Right atrium auricular region (tissue), 2 donors: ENCODE measurements at regions not wholly inside any gene's neighbourhood (a gene's known extent, or its start where the extent isn't known, plus 50 kb on each side); places are given as distances from the start of the nearest gene placed in this dataset.

ENCODE experiments used
- DNase-seq: peaks from one replicate; pipeline ENCODE4 v3.0.0-alpha.2; 2019; ENCODE audit warnings: low spot score
- H3K27ac ChIP-seq, 2 donors: fragments of 200-600 bp; sonication (generic); 1 replicate in 1 of 2; 2 replicates in 1 of 2; pipeline ENCODE4 v1.5.1; 2016 to 2019
- H3K27me3 ChIP-seq, 2 donors: fragments of 200-600 bp; sonication (generic); one replicate each; pipeline versions ENCODE4 v1.5.1 to v1.6.0; 2017 to 2019
- H3K36me3 ChIP-seq: fragments of 200-600 bp; sonication (generic); one replicate; pipeline ENCODE4 v1.5.1; 2016
- H3K4me1 ChIP-seq, 2 donors: fragments of 200-600 bp; sonication (generic); one replicate each; pipeline versions ENCODE4 v1.5.1 to v1.6.0; 2017 to 2019
- H3K4me3 ChIP-seq, 2 donors: fragments of 200-600 bp; sonication (generic); 1 replicate in 1 of 2; 2 replicates in 1 of 2; pipeline ENCODE4 v1.5.1; 2017 to 2019; ENCODE audit warnings: mild to moderate bottlenecking in 1 of 2, moderate library complexity in 1 of 2
- H3K9me3 ChIP-seq, 2 donors: fragments of 200-600 bp; sonication (generic); one replicate each; pipeline ENCODE4 v1.5.1; 2019
- TF ChIP-seq, protein P1 (sequence below), 2 donors: fragments of 200-600 bp; sonication (generic); IDR thresholded peaks; one replicate each; pipeline ENCODE4 v1.5.1; 2019; ENCODE audit warnings: antibody characterized with exemption in 2 of 2

DNA sequence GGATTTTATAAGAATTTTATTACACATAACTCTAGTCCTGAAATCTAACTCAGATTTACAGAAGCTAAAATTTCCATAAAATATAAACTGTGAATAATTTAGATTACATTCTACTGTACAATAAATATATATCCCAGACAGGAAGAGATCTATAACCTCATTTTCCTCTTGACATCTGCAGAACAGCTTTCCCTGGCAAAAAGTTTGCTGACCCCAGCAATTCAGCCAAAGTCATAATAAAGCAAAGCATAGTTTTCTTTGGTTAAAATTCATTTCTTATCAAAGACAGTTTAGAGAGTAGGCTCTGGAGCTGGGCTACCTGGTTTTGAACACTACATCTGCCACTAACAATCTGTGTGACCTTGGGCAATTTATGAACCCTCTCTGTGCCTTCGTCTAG, 372.5 kb downstream of the CAAP1 start:
- H3K27ac ChIP-seq: no peak overlapping the region

DNA sequence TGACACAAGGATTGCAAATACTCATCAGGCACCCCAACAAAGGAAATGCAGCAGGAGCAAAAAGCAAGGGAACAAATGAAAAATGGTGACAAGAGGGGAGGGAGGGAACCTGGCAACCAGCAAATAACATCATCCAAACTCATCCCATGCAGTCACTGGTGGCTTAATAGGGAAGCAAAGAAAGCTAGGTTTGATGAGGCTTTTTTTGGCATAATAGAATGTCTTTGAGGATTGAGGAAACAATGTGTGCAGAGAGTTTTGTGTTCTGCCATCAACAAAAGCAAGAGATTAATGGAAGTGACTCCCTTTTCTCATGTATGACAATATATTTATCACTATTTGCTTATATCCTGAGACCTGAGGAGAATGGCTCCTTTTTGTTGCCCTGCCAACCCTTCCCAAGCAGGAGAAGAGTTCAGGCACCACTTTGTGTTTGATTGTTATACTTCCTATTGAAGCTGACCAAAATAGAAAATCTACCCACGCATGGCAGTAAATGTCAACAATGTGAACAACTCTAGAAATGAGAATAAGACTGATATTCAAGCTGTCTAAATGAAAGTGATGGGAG, 375.7 kb downstream of the CAAP1 start:
- TF ChIP-seq, protein P1, sequence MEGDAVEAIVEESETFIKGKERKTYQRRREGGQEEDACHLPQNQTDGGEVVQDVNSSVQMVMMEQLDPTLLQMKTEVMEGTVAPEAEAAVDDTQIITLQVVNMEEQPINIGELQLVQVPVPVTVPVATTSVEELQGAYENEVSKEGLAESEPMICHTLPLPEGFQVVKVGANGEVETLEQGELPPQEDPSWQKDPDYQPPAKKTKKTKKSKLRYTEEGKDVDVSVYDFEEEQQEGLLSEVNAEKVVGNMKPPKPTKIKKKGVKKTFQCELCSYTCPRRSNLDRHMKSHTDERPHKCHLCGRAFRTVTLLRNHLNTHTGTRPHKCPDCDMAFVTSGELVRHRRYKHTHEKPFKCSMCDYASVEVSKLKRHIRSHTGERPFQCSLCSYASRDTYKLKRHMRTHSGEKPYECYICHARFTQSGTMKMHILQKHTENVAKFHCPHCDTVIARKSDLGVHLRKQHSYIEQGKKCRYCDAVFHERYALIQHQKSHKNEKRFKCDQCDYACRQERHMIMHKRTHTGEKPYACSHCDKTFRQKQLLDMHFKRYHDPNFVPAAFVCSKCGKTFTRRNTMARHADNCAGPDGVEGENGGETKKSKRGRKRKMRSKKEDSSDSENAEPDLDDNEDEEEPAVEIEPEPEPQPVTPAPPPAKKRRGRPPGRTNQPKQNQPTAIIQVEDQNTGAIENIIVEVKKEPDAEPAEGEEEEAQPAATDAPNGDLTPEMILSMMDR (IDR thresholded peaks at IDR 0.05): no peak
- Histone ChIP-seq H3K4me3 (no peak overlapping the region), H3K27me3 (no peaks in the 10 kb centered on the region), H3K27ac (no peak overlapping the region), H3K9me3 (no peaks in the 10 kb centered on the region), H3K36me3 (no peaks in the 10 kb centered on the region), H3K4me1 (no peaks in the 10 kb centered on the region)
- no peak for DNase-seq

More for the DNA sequence above, 372.5 kb downstream of the CAAP1 start:
- Histone ChIP-seq H3K4me1 (no peaks in the 10 kb centered on the region), H3K4me3 (no peak overlapping the region), H3K36me3 (no peaks in the 10 kb centered on the region), H3K9me3 (no peaks in the 10 kb centered on the region), H3K27me3 (no peaks in the 10 kb centered on the region)
- TF ChIP-seq, protein P1 (IDR thresholded peaks at IDR 0.05): no peak
- DNase-seq: no peak

DNA sequence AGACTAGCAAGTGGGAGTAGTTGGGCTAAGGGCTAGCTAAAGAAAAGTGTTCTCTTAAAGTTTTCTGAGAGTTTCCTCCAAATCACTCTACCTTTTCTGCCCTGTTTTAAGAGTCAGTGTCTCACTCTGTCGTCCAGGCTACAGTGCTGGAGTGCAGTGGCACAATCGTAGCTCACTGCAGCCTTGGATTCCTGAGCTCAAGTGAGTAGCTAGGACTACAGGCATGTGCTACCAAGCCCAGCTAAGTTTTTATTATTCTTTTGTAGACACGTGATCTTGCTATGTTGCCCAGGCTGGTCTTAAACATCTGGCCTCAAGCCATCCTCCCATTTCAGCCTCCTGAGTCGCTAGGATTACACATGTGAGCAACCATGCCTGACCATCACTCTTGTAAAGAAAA, 378.9 kb downstream of the CAAP1 start:
- no peak for DNase-seq
- TF ChIP-seq, protein P1 (IDR thresholded peaks at IDR 0.05): no peak
- Histone ChIP-seq H3K4me1 (no peaks in the 10 kb centered on the region), H3K9me3 (no peaks in the 10 kb centered on the region), H3K27ac (no peak overlapping the region), H3K27me3 (no peaks in the 10 kb centered on the region), H3K4me3 (no peak overlapping the region), H3K36me3 (no peaks in the 10 kb centered on the region)

DNA sequence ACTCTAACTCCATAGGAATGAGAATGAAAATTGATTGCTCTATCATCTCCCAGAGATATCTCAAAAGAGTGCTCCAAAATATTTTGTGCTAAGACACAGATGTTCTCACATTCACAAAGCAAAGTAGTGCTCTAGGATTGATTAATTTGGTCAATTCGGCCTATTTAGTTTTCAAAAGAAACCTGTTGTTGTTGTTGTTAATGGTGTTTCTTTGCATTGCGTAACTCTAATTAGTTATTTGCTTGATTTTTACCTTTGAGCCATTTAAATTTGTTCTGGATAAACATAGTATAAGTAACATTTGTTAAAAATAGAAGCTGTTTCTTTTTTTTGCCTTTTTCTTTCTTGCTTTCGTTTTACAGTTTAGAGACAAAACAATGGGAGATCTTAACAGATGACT, 382.5 kb downstream of the CAAP1 start:
- TF ChIP-seq, protein P1 (IDR thresholded peaks at IDR 0.05): no peak
- DNase-seq: no peak

DNA sequence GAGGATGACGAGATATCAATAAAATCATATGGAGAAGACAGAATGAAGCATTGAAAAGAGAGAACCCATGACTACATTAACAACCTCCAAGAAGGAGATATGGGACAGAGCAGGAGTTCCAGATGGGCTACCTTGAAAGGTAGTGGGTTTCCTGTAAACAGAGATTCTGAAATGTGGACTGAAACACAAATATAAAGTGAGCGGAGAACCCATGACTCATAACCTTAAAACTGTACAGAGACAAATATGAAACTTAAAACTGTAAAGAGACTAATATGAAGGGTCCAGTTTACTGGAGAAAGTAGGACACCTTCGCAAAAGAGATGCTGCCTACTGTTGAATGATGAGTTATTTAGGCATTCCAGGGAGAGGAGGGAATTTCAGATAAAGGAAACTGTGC, 383.7 kb downstream of the CAAP1 start:
- Histone ChIP-seq H3K36me3 (no peaks in the 10 kb centered on the region), H3K4me1 (no peaks in the 10 kb centered on the region), H3K9me3 (no peaks in the 10 kb centered on the region), H3K27me3 (no peaks in the 10 kb centered on the region), H3K4me3 (no peak overlapping the region), H3K27ac (no peak overlapping the region)
- TF ChIP-seq, protein P1 (IDR thresholded peaks at IDR 0.05): no peak
- no peak for DNase-seq

More for the DNA sequence above, 382.5 kb downstream of the CAAP1 start:
- Histone ChIP-seq H3K4me3 (no peak overlapping the region), H3K4me1 (no peaks in the 10 kb centered on the region), H3K27me3 (no peaks in the 10 kb centered on the region), H3K36me3 (no peaks in the 10 kb centered on the region), H3K9me3 (no peaks in the 10 kb centered on the region), H3K27ac (no peak overlapping the region)

DNA sequence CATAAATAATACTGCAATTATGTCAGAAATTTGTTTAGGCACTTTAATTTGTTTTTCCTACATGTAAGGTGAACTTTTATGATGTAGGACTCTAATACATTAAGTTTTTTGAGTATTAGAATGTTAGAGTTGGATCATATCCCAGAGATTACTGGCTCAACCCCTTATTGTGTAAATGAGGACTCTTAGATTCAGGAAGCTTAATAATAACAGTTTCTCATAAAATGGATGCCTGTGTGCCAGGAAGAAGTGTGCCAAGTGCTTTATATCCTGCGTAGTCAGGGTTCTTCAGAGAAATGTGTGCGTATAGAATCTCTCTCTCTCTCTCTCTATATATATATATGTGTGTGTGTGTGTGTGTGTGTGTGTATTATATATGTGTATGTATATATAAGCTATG, 388.5 kb downstream of the CAAP1 start:
- Histone ChIP-seq H3K4me3 (no peak overlapping the region), H3K27ac (no peak overlapping the region), H3K9me3 (no peaks in the 10 kb centered on the region), H3K4me1 (no peaks in the 10 kb centered on the region), H3K27me3 (no peaks in the 10 kb centered on the region), H3K36me3 (no peaks in the 10 kb centered on the region)
- TF ChIP-seq, protein P1 (IDR thresholded peaks at IDR 0.05): no peak
- no peak for DNase-seq
